HG02852 (cell line): ENCODE measurements at regions not wholly inside any gene's neighbourhood (a gene's known extent, or its start where the extent isn't known, plus 50 kb on each side); places are given as distances from the start of the nearest gene placed in this dataset.
A peak's percentile ranks its signal among the peaks of the same experiment; 100 is the strongest.

Source experiments
- ATAC-seq: cut with Tn5 transposase; IDR thresholded peaks from one replicate; pipeline ENCODE4 v1.9.1; 2021; ENCODE audit warnings: mild to moderate bottlenecking, moderate library complexity; ENCODE audit not compliant: unreplicated experiment

DNA sequence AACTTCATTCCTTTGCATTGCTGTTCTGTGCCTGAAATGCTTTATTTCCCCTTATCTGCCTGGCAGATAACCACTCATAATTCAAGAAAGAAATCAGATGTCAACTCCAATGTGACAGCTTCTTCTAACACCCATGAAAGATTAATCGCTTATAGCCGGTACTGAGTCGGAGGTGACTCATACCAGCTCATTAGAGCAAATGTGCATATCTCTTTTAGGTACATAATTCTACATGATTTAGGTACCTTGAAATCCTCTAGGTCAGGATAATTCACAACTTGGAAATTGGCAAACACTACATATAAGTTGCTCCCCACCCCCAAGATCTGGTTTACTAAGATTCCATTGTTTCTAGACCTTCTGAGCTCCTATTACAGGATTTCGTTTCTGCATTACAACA lies 554.4 kb upstream of the SORCS1 start:
- ATAC-seq: no peak

DNA sequence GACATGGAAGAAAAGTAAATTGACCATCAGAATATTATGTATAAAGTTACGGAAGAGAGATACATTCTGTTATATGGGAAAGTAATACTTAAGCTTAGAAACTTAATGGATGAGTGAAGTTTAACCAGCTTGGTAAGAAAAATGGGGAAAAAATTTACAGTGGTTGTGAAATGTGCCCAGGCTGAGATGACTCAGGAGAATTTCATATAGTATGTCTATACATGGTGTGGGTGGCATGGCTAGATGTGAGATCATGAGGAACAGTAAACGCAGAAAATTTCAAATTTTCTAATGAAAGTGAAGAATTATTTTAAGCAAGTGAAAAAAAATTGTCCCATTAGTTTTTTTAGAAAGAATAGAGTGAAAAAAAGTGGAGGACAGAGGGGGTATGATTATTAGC lies 552.5 kb upstream of the SORCS1 start:
- no peak for ATAC-seq

DNA sequence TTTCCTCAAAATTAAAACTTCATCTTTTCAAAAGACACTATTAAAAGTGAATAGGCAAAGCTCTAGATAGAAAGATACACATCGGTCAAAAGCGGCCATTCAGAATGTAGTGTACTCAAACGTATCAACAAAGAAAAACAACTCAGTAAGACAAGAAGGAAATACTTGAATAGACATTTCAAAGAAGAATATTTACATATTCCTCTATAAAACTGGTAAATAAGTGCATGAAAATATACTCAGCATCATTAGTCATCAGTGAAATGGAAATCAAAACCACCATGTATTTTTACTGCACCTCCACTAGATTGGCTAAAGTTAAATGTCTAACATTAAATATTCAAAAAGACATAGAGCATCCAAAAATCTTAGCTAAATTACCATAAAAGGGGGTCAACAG lies 551.1 kb upstream of the SORCS1 start:
- ATAC-seq: no peak

DNA sequence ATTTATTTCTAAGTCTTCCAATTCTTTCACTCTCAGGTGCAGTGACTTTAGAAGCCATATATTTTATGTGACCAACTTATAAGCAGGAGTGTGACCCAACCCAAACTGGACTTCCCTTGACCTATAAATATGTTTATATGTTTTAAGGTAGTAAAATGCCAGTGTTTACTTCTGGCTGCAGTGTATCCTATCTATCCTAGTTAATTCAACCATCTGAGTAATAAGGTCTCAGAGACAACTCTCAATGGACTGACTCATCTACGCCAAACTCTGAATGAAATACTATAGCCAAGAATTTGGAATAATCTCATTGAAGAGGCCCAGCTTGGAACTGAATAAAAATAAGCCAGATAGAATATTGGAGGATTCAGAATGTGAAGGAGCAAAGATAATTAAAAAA lies 544.5 kb upstream of the SORCS1 start:
- ATAC-seq: no peak

DNA sequence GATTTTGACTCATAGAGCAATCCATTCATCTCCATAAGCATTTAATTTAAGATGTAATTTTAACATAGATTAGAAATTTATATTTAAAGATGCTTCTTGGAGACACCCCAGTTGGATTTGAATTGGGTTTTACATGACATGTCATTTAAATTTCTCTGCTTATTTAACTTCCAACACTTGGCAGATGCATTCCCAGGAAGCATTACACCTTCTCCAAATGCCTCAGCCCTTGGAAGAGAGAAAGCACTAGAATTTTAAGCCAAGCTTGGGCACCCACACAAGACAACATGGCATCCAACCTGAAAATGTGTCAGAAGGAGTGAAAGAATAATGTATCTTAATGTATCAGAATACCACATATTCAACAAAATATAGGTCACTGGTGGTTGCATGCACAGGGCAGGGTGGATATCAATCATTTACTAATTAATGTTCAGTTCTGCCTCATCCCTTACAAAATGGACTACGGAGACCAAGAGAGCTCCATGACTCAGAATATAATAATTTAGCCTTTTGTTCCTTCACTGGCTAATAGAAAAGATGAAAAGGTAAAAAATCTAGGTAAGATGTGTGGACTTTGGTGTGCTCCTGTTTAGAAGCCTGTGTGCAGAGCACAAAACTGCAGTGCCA lies 541.7 kb upstream of the SORCS1 start:
- ATAC-seq: no peak

DNA sequence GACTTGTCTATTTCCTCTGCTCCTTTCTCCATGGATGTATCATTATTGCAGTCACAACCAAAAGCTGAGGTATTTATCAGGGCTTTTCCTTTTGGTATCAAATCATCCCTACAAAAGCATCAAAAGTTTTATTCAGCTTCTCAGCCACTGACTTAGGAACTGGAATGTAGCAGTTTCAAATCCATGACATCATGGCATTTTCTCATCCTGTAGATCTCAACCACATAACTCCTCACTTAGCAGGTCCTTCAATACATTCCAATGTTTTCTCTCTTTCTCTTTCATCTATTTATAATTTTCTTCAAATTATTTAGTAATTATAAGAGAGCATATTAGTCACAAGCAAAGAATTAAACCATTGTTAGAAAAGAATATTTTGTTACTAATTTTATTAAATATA lies 537.4 kb upstream of the SORCS1 start:
- ATAC-seq: no peak

DNA sequence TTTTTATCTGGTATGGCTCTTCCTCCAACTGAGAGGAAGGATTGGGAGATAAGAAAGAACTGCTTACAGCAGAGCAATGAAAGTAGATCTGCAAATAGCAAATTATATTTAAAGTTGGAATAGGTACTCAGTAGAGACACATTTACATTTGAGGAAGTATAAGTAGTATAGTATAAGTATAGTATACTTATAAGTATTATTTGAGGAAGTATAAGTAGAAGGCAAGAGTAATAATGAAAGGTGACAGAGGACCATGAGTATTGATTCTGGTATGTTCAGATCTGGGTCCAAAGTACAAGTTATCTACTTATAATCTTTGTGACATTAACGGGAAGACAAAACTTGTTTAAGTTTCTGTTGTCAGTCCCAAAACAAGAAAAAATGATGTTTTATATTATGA lies 527.6 kb upstream of the SORCS1 start:
- ATAC-seq: no peak

DNA sequence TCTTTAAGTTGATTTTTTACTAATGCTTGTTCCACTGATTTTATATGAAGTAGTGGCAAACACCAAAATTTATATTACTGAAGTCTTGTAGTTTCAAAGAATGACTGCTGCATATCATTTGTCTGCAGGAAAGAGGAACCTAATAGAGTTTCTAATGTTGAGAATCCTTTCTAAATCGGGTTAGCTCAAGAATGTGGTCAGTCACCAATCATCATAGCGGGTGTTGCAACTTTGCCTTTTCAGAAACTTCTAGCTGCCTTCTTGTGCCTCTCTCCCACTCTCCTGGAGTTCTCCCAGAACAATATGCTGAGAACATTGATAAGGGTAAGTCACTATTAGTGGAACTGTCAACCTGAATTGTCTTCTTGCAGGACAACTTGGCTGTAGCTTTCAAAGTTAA lies 524.8 kb upstream of the SORCS1 start:
- ATAC-seq: no peak

DNA sequence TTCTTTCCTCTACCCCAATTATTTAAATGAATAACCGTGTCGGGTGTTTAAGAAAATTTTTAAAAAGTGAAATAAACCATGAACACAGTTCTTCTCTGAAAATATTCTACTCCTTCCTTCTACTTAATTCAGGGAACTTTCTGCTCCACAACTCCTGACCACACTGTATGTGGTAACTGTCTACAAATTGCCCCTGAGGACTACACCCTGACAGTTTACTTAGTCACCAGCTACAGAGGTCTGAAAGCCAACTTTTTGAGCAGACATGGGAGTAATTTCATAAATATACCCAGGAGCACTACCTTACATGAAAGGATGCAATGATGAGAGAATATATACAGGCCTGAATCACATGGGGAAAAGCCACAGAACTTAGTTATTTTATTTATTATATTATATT lies 523.2 kb upstream of the SORCS1 start:
- no peak for ATAC-seq

DNA sequence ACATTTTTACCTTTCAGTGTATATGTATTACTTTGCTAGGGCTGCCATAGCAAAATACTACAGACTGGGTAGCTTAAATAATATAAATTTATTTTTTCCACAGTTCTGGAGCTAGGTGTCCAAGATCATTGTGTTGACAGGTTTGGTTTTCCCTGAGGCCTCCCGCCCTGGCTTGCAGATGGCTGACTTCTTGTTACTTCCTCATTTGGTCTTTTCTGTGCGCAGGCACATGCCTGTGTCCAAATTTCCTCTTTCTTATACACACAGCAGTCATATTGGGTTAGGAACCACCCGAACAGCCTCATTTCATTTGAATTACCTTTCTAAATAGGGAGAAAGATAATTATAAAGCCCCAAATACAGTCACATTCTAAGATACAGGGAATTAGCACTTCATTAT lies 521.6 kb upstream of the SORCS1 start:
- ATAC-seq: no peak

DNA sequence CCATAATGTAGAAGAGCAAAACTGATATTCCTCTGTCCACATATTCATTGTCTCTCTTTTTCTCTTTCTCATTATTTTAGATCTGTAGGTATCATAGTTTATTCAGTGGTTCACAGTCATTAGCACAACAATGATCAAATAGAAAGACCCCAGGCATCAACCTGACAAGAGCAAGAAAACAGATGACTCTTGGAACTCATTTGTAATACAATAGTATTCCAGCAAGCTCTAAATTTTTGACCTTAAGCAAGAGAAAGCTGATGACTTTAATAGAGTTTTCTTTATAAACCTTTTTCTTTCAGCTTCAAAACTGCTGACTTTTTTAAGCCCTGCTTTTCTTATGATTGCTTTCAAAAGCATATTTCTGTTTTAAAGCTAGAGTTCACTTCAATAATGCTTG lies 507.5 kb upstream of the SORCS1 start:
- ATAC-seq: no peak

DNA sequence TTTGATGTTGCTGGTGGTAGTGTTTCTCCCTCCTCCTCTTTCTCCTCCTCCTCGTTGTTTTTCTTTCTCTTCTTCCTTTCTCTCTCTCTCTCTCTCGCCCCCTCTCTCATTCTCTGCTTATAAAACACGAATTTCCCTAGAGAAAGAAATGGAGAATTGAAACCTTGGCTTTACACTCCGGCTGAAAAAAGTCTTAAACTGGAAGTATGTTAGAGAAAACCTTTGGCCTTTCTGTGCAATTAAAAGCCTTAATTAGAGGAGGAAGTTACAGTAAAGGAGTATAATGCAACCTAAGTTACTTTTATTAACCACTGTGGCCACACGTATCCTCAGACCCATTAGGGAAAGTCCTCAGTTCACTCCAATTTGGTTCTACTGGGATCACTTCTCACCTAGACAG lies 501.7 kb upstream of the SORCS1 start:
- no peak for ATAC-seq

DNA sequence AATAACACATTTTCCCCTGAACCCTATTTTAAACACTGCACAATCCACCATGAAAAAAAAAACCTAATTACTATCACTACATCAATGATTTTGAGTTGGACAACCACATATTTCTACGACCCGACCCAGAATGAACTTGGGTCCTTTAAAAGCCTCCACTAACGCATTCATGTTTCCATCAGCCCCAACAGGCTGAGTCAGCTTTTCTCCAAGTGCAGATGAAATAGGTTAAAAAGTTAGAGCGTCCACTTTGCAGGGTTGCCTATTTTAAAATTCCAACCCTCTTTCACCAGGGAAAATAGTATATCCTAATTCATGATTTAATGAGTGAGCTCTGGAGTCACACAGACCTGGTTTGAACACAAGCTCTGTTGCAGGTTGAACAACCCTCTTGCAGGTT lies 501.0 kb upstream of the SORCS1 start:
- no peak for ATAC-seq

DNA sequence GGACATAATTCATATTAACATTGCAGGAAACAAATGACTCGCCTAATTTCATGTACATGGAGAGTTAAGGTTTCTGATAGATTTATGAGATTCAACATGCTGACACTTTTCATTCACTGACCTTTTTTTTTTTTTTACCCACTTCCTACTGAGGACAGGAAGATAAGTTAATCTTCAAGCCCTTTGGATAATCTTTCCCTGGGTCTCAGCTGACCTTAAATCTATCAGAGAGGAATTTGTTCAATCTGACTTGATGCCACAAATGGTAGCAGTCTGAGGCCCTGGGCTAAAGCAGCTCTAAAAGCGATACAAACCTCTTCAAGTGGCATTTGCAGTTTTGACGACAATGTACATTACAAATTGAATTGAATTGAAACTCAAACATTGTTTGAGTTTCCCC lies 493.3 kb upstream of the SORCS1 start:
- no peak for ATAC-seq

DNA sequence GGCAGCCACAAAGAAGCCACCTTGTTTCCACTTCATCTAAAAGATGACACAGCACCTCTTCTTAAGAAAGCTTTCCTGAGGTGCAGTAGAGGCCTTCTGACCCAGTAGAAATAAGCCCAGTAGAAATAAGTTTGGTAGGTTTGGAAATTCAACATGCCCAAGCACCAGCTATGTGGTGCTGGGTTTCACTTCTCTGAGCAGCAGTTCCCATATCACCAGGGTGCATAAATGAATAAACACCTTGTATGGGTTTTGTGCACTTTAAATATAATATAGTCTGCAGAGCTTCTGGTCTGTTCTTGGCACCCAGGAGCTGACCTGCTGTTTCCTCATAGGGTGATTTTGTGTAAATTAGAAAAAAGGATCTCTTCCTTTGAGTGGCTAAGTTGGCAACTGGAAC lies 492.4 kb upstream of the SORCS1 start:
- ATAC-seq: no peak

DNA sequence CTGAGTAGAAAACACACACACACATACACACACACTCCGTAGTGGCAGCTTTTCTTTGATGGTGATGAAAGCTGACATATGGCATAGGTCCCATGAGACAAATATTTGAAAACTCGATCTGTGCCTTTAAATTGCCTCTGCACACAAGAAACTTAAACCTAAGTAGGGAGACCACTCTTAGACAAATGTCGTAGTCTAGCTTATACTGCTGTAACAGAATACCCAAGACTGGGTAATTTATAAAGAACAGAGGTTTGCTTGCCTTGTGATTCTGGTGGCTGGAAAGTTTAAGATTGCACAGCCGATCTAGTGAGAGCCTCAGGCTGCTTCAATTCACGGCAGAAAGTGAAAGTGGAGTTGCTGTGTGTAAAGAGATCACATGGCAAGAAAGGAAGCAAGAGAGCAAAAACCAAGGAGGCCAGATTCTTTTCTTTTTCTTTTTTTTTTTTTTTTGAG lies 489.4 kb upstream of the SORCS1 start:
- ATAC-seq: peak; percentile 86

DNA sequence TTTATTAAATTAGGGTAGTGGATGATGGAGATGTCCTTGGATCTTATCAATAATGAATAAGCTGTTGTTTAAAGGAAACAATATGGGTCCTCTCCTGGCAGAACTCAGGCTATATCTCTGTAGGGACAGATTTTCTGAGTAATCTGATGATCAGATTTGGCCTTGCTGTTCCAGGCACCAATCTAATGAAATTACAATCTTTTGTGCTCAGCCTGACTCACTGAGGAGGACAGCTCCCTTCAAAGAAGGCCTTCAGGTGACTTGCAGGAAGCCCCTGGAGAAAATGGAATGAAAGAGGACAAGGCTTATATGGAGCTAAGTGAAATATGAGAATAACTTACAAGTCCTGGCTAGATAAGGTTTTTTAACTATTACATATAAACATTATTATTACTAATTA lies 486.4 kb upstream of the SORCS1 start:
- no peak for ATAC-seq

DNA sequence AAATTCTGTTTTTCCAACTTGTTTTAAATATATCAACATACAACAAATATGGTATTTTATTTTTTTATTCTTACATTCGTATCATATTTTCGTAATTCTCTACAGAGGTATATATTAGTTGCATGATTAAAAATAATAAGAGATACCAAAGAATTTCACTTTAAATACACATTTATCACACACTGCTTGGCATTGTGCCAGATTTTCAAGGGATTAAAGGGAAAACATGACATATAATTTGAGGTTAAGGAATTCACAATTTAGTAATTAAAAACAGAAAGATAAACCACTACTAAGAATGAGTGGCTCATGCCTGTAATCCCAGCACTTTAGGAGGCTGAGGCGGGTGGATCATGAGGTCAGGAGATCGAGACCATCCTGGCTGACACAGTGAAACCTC lies 484.7 kb upstream of the SORCS1 start:
- no peak for ATAC-seq

DNA sequence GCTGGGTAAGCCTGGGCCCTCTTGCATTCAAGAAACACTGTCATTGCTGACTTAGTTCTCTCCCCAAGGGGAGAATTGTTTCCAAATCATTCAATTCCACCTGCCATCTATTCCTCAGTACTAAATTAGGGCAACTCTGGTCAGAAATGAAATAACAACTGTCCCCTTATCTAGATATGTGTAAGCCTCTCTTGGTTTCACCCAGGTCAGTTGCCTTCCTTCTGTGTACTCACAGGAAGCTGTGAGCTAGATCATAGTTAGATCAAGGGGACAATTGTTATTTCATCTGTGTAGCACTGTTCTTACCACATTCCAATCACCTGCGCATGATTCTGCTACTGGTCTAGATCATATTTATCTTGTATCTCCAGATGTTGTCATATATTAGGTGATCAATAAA lies 483.0 kb upstream of the SORCS1 start:
- peak; percentile 74 for ATAC-seq

DNA sequence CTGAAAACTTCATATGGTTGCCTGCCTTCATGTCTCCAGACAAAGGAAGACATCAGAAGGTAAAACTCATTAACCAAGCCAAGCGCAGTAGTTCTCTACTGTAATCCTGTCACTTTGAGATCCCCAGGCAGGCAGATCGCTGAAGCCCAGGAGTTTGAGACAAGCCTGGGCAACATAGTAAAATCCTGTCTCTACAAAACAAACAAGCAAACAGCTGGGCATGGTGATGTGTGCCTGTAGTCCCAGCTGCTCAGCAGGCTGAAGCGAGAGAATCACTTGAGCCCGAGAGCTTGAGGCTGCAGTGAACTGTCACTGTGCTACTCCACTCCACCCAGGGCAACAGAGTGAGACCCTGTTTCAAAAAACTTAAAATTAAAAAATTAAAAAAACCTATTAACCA lies 467.4 kb upstream of the SORCS1 start:
- no peak for ATAC-seq

DNA sequence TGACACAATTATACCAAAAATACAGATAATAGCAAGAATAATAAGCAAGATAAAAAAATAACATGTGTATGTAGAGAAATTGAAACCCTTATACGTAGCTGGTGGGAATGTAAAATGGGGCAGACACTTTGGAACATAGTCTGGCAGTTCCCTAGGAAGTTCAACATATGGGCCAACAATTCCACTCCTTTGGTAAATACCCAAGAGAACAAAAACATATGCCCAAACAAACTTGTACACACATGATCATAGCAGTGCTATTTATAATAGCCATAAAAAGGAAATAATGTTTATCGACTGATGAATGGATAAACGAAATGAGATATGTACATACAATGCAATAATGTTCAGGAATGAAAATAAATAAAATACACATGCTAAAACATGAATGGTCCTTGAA lies 462.4 kb upstream of the SORCS1 start:
- ATAC-seq: no peak

DNA sequence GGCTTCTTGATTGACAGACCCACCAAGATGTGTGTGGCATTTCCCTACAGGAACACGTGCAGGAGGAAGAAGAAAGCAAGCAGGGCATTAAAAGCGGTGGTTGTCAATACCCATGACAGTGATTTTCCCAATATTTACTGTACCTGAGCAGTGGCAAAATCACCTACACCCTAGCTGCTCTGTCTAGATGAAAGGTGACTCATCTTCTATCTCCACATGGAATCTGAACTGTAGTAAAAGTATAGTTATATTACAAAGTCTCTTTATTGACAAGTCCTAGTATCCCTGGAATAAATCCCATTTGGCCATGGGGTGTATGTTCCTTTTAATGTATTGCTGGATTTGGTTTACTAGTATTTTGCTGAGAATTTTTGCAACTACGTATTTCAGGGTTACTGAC lies 458.8 kb upstream of the SORCS1 start:
- no peak for ATAC-seq

DNA sequence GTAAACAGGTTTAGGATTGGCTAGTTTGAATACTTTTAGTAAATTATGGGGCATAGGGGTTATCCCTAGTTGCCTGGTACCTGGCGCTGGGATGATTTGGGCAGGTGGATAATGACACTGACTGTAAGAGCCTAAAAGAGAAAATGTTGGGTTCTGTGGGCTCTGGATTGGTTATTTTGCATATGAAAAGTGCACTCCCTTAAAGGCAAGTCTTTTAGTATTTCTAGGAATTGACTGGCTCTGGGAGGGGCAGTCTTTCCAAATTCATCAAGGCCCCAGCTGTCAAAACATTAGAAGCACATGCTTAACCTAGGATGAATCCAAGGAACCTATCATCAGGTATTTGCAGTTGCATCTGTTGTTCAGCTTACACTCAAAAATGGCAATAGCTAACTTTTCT lies 454.6 kb upstream of the SORCS1 start:
- no peak for ATAC-seq
